DMS 273 treated with DMSO at 0.1 percent for 48 hours (cell line): ENCODE measurements at regions not wholly inside any gene's neighbourhood (a gene's known extent, or its start where the extent isn't known, plus 50 kb on each side); places are given as distances from the start of the nearest gene placed in this dataset.

ENCODE experiments used
- DNase-seq: peaks from one replicate; lab custom pipeline; 2025; lab: John Stamatoyannopoulos, UW

DNA sequence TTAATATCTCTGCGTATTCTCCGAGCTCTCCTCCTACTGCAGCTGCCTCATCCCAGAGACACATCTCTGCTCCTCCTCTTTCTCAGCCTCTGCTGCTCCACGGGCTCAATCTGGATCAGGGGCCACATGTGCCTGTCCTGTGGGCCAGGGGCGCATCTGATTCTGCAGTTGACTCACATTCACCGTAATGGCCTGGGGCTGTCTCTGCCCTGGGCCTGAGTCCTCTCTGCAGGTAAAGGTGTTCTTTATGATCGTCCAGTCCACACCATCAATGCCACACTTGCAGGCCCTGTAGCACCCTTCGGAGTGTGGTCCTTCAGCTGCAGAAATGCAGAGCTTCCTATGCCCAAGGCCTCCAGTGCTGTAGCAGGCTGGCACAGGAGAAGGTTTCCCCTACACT is 154.5 kb downstream of the OAT start:
- DNase-seq = no peak

- DNase-seq = no peak
Measured at GRCh38 chr10:124263726-124264125, 155.0 kb downstream of the OAT start.

- DNase-seq = no peak
Measured at GRCh38 chr10:124262971-124263370, 155.8 kb downstream of the OAT start.

- DNase-seq = no peak
Measured at GRCh38 chr10:124262234-124262865, 156.4 kb downstream of the OAT start.

GRCh38 chr10:124259139-124259825 is 159.4 kb downstream of the OAT start:
- DNase-seq = no peak

DNA sequence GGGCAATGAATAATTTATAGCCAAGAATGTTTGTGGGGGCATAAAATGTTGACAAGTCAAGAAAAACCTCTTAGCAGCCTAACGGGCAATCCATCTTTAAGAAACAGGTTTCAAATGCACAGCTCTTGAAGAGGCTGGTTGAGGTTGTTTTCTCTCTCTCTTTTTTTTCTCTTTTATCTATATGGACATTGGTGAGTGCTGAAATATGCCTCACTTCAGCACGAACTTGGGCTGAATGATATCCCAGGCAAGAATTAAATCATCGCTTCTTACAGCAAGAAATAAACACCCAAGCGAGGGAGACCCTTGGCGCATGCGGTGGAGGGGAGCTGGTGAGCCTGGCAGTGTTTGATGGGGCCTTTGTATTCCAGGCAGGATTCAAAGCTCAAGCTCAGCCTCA is 160.9 kb downstream of the OAT start:
- no peak for DNase-seq

DNA sequence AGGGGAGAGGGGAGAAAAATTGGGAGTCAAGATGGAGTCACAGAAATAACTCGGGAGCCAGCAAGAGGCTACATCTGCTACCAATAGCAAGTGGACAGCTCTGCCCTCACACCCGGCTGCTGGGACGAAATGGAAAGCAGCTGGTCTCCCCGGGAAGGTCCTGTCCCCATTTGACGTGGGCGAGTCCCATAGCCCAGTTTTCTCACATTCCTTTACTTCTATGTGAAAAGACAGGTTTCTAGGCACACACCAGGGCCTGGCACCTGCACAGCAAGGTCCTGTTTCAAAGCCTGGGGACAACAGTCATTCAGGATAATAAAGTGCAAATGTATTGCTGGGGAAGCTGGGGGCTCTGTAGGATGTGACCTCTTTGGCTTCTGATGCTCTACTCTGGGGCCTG is 162.6 kb downstream of the OAT start:
- DNase-seq = no peak

- no peak for DNase-seq
Measured at GRCh38 chr10:124255556-124255955, 162.2 kb upstream of the CHST15 start.

- no peak for DNase-seq
Measured at GRCh38 chr10:124254490-124254889, 161.1 kb upstream of the CHST15 start.

DNA sequence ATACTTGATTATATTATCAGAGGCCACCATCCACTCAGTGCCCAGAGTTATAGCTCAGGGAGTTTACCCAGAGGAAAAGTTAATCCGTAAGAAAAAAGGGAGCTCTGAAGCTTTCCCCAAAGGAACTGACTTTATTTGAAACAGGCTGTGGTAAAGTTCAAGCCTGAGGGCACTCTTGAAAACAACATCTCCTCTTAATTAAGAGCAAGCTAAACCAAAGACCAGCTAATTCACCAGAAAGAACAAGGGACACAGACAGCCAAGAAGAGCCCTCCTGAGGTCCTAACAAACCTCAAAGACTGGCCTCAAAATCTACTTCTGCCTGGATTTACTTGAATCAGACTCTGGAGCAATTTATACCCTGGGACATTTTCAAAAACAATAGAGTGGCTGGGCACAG is 159.6 kb upstream of the CHST15 start:
- DNase-seq = no peak

GRCh38 chr10:124252097-124252715 is 158.8 kb upstream of the CHST15 start:
- no peak for DNase-seq

- no peak for DNase-seq
Measured at GRCh38 chr10:124251317-124252065, 158.1 kb upstream of the CHST15 start.

DNA sequence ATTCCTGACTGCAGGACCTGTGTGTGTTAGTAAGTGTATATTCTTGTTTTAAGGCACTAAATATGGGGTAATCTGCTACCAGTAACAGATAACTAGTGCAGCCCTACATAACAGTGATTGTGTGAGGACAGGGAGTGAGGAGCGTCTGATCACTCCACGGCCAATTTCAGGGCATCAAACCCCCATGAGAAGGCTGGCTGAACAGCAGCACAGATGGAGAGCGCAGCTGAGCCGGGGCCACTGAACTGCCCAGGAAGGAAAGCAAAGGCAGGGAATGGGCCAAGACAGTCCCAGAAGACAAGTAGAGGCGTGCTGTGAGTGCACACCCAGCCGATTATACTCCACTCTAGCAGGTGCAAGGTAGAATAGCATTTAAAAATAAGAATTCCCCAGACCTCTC is 157.1 kb upstream of the CHST15 start:
- DNase-seq = no peak

GRCh38 chr10:124249812-124250432 is 156.5 kb upstream of the CHST15 start:
- no peak for DNase-seq

DNA sequence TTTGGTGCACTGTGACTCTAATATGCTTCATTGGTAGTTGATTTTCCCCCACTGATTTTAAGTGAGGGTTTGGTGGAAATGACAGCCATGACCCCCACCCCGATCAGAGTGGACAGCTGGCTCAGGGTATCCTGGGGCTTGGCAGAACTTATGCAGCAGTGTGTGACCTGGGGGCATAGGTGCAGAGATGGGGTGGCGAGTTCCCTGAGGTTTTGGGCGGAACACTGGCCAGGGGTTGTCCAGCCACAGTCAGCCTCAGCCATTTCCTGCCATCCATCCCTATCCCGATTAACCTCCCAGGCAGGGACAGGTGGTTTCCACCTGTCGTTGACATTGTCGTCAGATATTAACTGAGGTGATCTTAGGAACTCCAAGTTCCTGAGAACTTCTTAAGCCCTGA is 155.8 kb upstream of the CHST15 start:
- no peak for DNase-seq

DNA sequence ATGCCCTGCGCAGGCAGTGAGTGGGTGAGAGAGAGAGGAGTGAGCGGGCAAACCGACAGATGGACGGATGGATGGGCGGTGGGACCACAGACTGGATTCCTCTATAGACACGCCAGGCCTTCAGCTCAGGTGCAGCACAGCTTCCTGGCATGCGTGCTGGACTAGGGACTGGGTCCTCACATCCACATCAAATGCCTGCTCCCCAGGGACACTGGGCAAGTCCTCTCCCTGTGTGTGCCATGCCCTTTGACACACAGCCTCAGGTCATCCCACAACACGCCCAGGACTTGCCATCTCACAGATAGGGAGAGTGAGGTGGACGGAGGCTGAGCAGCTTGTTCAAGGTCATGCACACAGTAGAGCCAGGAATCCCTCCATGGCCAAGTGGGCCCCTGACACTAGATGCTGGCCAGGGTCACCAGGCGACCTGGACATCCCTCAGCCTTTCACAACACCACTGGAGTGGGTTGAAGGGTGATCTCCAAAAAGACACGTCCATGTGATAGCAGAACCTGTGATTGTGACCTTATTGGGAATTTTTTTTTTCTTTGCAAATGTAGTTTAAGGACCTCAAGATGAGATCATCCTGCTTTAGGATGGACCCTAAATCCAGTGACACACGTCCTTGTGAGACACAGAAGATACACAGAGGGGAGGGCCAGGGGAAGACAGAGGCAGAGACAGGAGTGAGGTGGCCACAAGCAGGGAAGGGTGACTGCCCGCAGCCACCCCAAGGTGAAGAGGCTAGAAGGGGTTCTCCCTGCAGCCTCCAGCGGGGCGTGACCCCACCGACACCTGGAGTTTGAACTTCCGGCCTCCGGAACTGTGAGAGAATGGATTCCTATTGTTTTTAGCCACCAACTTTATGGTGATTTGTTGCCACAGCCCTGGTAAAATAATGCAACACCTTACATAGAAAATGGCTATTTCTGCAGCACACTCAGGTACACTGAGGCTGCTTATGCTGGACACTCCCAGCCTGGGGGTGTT is 155.0 kb upstream of the CHST15 start:
- no peak for DNase-seq

DNA sequence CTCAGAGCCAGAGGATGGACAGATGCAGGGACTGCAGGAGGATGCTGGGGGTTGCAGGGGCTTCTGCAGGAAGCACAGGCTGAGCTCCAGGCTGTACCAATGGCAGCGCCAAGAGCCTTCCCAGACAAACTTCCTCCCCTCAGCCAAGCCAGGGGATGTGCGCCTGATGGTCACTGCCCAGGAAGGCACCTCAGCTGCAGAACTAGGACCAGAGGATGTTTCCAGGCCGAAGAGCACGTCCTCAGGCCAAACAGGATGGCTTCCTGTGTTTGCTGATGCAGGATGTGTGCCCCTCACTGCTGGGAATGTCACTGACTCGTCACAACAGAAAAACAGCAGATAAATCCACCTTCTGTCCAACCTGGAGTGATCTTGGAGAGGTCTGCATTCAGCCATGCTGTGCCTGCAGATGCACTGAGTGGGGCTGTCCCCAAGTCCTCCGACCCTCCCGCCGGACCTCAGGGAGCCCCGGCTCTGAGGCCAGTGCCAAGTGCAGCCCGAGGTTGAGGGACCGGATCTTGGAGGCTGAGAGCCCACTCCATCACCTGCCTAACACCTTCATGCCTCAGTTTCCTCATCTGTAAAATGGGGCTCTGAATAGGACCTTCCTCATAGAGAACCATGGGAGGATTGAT is 152.5 kb upstream of the CHST15 start:
- no peak for DNase-seq

GRCh38 chr10:124245191-124245590 is 151.8 kb upstream of the CHST15 start:
- no peak for DNase-seq

DNA sequence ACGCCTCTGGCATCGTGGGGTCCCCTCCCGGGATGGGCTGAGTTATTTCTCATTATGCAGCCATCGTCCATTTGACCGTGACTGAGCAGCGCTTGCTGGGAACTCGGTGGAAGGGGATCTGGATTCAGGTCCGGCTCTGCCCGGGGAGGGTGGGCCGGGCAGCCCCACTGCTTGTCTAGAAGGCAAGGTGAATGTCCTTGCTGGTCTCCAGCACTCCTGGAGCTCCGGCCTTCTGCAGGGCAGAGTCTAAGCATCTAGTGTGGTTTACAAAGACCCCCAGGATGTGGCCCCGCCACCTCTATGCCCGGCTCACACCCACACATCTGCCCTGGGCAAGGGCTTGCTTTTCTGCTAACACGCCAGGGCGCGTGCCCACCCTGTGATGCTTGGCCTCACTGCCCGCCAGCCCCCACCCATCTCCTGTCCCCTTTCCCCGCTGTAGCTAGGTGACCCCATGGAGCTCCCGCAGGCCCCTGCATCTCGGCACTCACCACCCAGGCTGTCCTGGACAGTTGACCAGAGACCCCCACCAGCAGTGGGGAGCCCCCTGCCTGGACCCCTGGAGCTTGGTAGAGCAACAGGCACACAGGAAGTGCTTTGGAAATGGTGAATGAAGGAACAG is 151.0 kb upstream of the CHST15 start:
- no peak for DNase-seq

DNA sequence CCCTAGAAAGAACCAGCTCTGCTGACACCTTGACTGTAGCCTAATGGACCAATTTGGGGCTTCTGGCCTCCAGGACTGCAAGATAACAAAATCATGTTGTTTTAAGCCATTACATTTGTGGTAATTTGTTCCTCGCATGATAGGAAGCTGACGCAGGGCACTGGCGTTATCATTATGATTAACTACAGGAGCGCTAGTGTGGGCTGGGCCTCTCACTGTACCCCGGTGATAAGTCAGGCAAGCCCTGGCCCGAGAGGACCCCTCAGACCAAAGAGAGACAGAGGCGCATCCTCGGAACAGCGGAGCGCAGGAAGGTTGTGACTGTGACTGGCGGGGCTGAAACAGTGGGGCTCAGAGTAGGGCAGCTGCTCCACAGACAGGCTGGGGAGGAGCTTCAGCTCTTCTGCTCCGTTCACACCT is 150.3 kb upstream of the CHST15 start:
- DNase-seq = no peak
